H1 (cell line): ENCODE measurements at regions not wholly inside any gene's neighbourhood (a gene's known extent, or its start where the extent isn't known, plus 50 kb on each side); places are given as distances from the start of the nearest gene placed in this dataset.

Experiments used
- CTCF ChIA-PET: fragments of 300-600 bp; sonication (Branson Sonifier 250); formaldehyde crosslinking; loops from one replicate; lab custom pipeline; 2021; ENCODE audit not compliant: partially characterized antibody; lab: Charles Lee
- POLR2A ChIA-PET: fragments of 300-600 bp; sonication (Branson Sonifier 250); formaldehyde crosslinking; loops from one replicate; lab custom pipeline; 2021; ENCODE audit warnings: inconsistent platforms; ENCODE audit not compliant: partially characterized antibody; lab: Charles Lee
- DNase-seq, 2 experiments: peaks; one replicate each; pipeline versions ENCODE4 v3.0.0 to v3.0.0-alpha.2; 2010 to 2022; ENCODE audit warnings: low spot score in 2 of 2, low read depth in 1 of 2, mixed read lengths in 1 of 2
- FAIRE-seq: peaks from 2 replicates; lab custom pipeline; 2011; peaks lifted over from hg19 to GRCh38; lab: Jason Lieb, UNC
- H2AFZ ChIP-seq: 2 replicates; pipeline ENCODE4 v1.8.1; 2012; ENCODE audit warnings: low read length, inconsistent platforms
- H2AK5ac ChIP-seq: 2 replicates; pipeline ENCODE4 v1.6.1; 2013; ENCODE audit warnings: low read depth, low read length
- H2BK120ac ChIP-seq: replicated peaks from 2 replicates; pipeline ENCODE3; 2013; ENCODE audit warnings: low read depth, low read length, inconsistent platforms
- H2BK12ac ChIP-seq: 2 replicates; pipeline ENCODE4 v1.6.1; 2013; ENCODE audit warnings: low read depth, low read length
- H2BK15ac ChIP-seq: 2 replicates; pipeline ENCODE4 v1.6.1; 2013; ENCODE audit warnings: low read length
- H2BK20ac ChIP-seq: 2 replicates; pipeline ENCODE4 v1.6.1; 2013; ENCODE audit warnings: low read length
- H2BK5ac ChIP-seq: 2 replicates; pipeline ENCODE4 v1.6.1; 2013; ENCODE audit warnings: low read depth, low read length
- H3K14ac ChIP-seq: 2 replicates; pipeline ENCODE4 v1.6.1; 2013; ENCODE audit warnings: inconsistent platforms; ENCODE audit not compliant: insufficient read length
- H3K18ac ChIP-seq: 2 replicates; pipeline ENCODE4 v1.6.1; 2013; ENCODE audit warnings: low read length; ENCODE audit errors: extremely low read depth
- H3K23ac ChIP-seq: 2 replicates; pipeline ENCODE4 v1.6.1; 2013; ENCODE audit warnings: inconsistent platforms; ENCODE audit not compliant: insufficient read length
- H3K23me2 ChIP-seq: 2 replicates; pipeline ENCODE4 v1.6.1; 2013; ENCODE audit warnings: low read depth, low read length
- H3K27ac ChIP-seq: 2 replicates; pipeline ENCODE4 v1.6.1; 2011; ENCODE audit warnings: low read depth, low read length, inconsistent platforms
- H3K27me3 ChIP-seq, 4 experiments: replicated peaks in 1 of 4; 1 replicate in 1 of 4; 2 replicates in 3 of 4; pipeline versions ENCODE4 v1.6.1 to v1.8.1; 2011 to 2013; ENCODE audit warnings: low read length in 3 of 4, mild to moderate bottlenecking in 3 of 4, inconsistent platforms in 2 of 4, mixed read lengths in 2 of 4, moderate library complexity in 1 of 4; ENCODE audit not compliant: control insufficient read depth in 3 of 4, insufficient read depth in 3 of 4; ENCODE audit errors: extremely low read depth in 1 of 4
- H3K36me3 ChIP-seq, 4 experiments: 2 replicates each; pipeline versions ENCODE4 v1.6.1 to v1.8.1; 2011 to 2013; ENCODE audit warnings: mild to moderate bottlenecking in 4 of 4, low read length in 3 of 4, moderate library complexity in 2 of 4, control low read depth in 1 of 4, inconsistent platforms in 1 of 4; ENCODE audit not compliant: insufficient read depth in 4 of 4, control insufficient read depth in 2 of 4
- H3K4ac ChIP-seq: replicated peaks from 2 replicates; pipeline ENCODE3; 2013; ENCODE audit warnings: low read length, low read depth, mixed read lengths, inconsistent platforms; ENCODE audit not compliant: insufficient read length
- H3K4me1 ChIP-seq, 4 experiments: replicated peaks in 1 of 4; 1 replicate in 1 of 4; 2 replicates in 3 of 4; pipeline versions ENCODE4 v1.6.1 to v1.8.1; 2011 to 2013; ENCODE audit warnings: low read length in 3 of 4, inconsistent platforms in 2 of 4, mixed read lengths in 1 of 4; ENCODE audit not compliant: insufficient read depth in 4 of 4, control insufficient read depth in 3 of 4
- H3K4me2 ChIP-seq, 2 experiments: 2 replicates each; pipeline versions ENCODE4 v1.6.1 to v1.8.1; 2011 to 2013; ENCODE audit warnings: low read depth in 2 of 2, low read length in 2 of 2, control low read depth in 1 of 2, inconsistent platforms in 1 of 2, mild to moderate bottlenecking in 1 of 2; ENCODE audit not compliant: insufficient read depth in 1 of 2
- H3K4me3 ChIP-seq, 4 experiments: fragments of 200-600, 300-600 bp in 1 of 4; sonication (generic), shearing (Covaris generic), sonication (Bioruptor Twin) in 1 of 4; 2 replicates each; pipeline versions ENCODE4 v1.5.1 to v1.8.1; 2011 to 2016; ENCODE audit warnings: low read length in 4 of 4, low read depth in 3 of 4, control low read depth in 2 of 4, inconsistent platforms in 2 of 4, mild to moderate bottlenecking in 2 of 4, mixed read lengths in 1 of 4, moderate library complexity in 1 of 4; ENCODE audit not compliant: insufficient read depth in 2 of 4; ENCODE audit errors: extremely low read depth in 1 of 4
- H3K56ac ChIP-seq: replicated peaks from 2 replicates; pipeline ENCODE3; 2013; ENCODE audit warnings: low read depth, mild to moderate bottlenecking, mixed read lengths, low read length, inconsistent platforms; ENCODE audit not compliant: insufficient read length
- H3K79me1 ChIP-seq: 2 replicates; pipeline ENCODE4 v1.6.1; 2013; ENCODE audit warnings: low read depth, low read length, control low read depth
- H3K79me2 ChIP-seq, 2 experiments: 2 replicates each; pipeline versions ENCODE4 v1.6.1 to v1.8.1; 2012 to 2013; ENCODE audit warnings: low read length in 2 of 2, mild to moderate bottlenecking in 2 of 2, inconsistent platforms in 1 of 2; ENCODE audit not compliant: insufficient read depth in 2 of 2, control insufficient read depth in 1 of 2
- H3K9ac ChIP-seq, 4 experiments: replicated peaks in 1 of 4; 1 replicate in 1 of 4; 2 replicates in 3 of 4; pipeline versions ENCODE4 v1.6.1 to v1.8.1; 2011 to 2013; ENCODE audit warnings: low read depth in 3 of 4, low read length in 3 of 4, control low read depth in 2 of 4, mild to moderate bottlenecking in 2 of 4, moderate library complexity in 2 of 4, inconsistent platforms in 1 of 4; ENCODE audit errors: extremely low read depth in 1 of 4
- H3K9me3 ChIP-seq, 2 experiments: 2 replicates each; pipeline versions ENCODE4 v1.6.1 to v1.8.1; 2012 to 2013; ENCODE audit warnings: mild to moderate bottlenecking in 2 of 2, moderate library complexity in 2 of 2, control low read depth in 1 of 2, inconsistent platforms in 1 of 2, low read depth in 1 of 2, low read length in 1 of 2, mixed read lengths in 1 of 2; ENCODE audit not compliant: insufficient read depth in 2 of 2
- H4K20me1 ChIP-seq, 2 experiments: replicated peaks in 1 of 2; 2 replicates each; pipeline versions ENCODE3 to v1.8.1; 2011 to 2013; ENCODE audit warnings: inconsistent platforms in 2 of 2, low read length in 2 of 2, mild to moderate bottlenecking in 1 of 2; ENCODE audit not compliant: insufficient read depth in 2 of 2, control insufficient read depth in 1 of 2
- H4K5ac ChIP-seq: 2 replicates; pipeline ENCODE4 v1.6.1; 2013; ENCODE audit warnings: low read length, low read depth, mixed read lengths, inconsistent platforms; ENCODE audit not compliant: insufficient read length
- H4K8ac ChIP-seq: 2 replicates; pipeline ENCODE4 v1.8.0; 2013; ENCODE audit warnings: mild to moderate bottlenecking, moderate library complexity, low read length, inconsistent platforms; ENCODE audit not compliant: insufficient read depth; ENCODE audit errors: extremely low read depth
- H4K91ac ChIP-seq: replicated peaks from 2 replicates; pipeline ENCODE3; 2013; ENCODE audit warnings: low read length, mixed read lengths, inconsistent platforms; ENCODE audit not compliant: insufficient read length
- BRCA1 ChIP-seq: IDR thresholded peaks from 2 replicates; pipeline ENCODE4 v1.6.1; 2012; ENCODE audit warnings: low read depth, low read length, improper control_type of control experiment
- EZH2 ChIP-seq: fragments of 200-600 bp; sonication (generic); IDR thresholded peaks from 2 replicates; pipeline ENCODE4 v1.7.1; 2012; ENCODE audit warnings: low read depth, mild to moderate bottlenecking, moderate library complexity, low read length, inconsistent platforms; ENCODE audit not compliant: severe bottlenecking
- FOSL1 ChIP-seq: IDR thresholded peaks from 2 replicates; pipeline ENCODE4 v1.6.1; 2011; ENCODE audit warnings: mild to moderate bottlenecking, low read depth, low read length, moderate library complexity; ENCODE audit not compliant: insufficient read depth
- GTF2F1 ChIP-seq: IDR thresholded peaks from 2 replicates; pipeline ENCODE4 v1.6.1; 2012; ENCODE audit warnings: low read depth, low read length, improper control_type of control experiment, borderline replicate concordance
- KDM5A ChIP-seq: fragments of 200-600 bp; IDR thresholded peaks from 2 replicates; pipeline ENCODE4 v1.7.1; 2012; ENCODE audit warnings: mild to moderate bottlenecking, low read length, inconsistent platforms, mixed read lengths
- RNF2 ChIP-seq: fragments of 200-900, 300-1000 bp; sonication (generic); IDR thresholded peaks from 2 replicates; pipeline ENCODE4 v1.7.1; 2016; ENCODE audit warnings: borderline replicate concordance, low read depth, mild to moderate bottlenecking, antibody characterized with exemption, low read length; ENCODE audit not compliant: poor library complexity, severe bottlenecking; ENCODE audit errors: missing control alignments
- SP1 ChIP-seq: IDR thresholded peaks from 2 replicates; pipeline ENCODE4 v1.6.1; 2011; ENCODE audit warnings: low read depth, low read length
- TAF7 ChIP-seq: optimal IDR thresholded peaks from 2 replicates; pipeline ENCODE3; 2011; ENCODE audit warnings: low read depth, mild to moderate bottlenecking, inconsistent platforms, low read length, moderate library complexity, borderline replicate concordance
- WGBS, 2 experiments: shearing (Covaris generic) in 1 of 2; methylation state at CpG; one replicate each; pipeline versions ENCODE4 v1.1.6 to v1.1.7; 2013 to 2015; ENCODE audit warnings: low lambda C conversion rate in 2 of 2, mixed read lengths in 2 of 2, inconsistent platforms in 1 of 2, low coverage in 1 of 2, missing lambda C conversion rate in 1 of 2; ENCODE audit not compliant: insufficient replicate concordance in 2 of 2, insufficient coverage in 1 of 2, insufficient read length in 1 of 2; ENCODE audit errors: extremely low coverage in 1 of 2, missing lambda C conversion rate in 1 of 2; 5-methylcytosine and 5-hydroxymethylcytosine counted together
- TF ChIP-seq, protein P1 (sequence below): IDR thresholded peaks from 2 replicates; pipeline ENCODE4 v1.6.1; 2011; ENCODE audit warnings: low read length, improper control_type of control experiment

- TF ChIP-seq RNF2 (no peak), SP1 (no peak), FOSL1 (no peak), GTF2F1 (no peak), KDM5A (no peak), TAF7 (no peak), BRCA1 (no peak), EZH2 (no peak)
- TF ChIP-seq, protein P1, sequence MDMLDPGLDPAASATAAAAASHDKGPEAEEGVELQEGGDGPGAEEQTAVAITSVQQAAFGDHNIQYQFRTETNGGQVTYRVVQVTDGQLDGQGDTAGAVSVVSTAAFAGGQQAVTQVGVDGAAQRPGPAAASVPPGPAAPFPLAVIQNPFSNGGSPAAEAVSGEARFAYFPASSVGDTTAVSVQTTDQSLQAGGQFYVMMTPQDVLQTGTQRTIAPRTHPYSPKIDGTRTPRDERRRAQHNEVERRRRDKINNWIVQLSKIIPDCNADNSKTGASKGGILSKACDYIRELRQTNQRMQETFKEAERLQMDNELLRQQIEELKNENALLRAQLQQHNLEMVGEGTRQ, result no peak
- TF ChIP-seq, all 59 proteins: peak for 0
- Histone ChIP-seq H4K91ac (no peak overlapping the region), H2BK15ac (no peak overlapping the region), H3K56ac (no peak overlapping the region), H3K4me2 (no peak overlapping the region), H3K23me2 (no peaks in the 10 kb centered on the region), H2BK120ac (no peak overlapping the region), H3K9me3 (no peaks in the 10 kb centered on the region), H3K27me3 (no peaks in the 10 kb centered on the region), H2AFZ (no peak overlapping the region), H3K79me2 (no peaks in the 10 kb centered on the region), H3K4ac (no peak overlapping the region), H2BK20ac (no peak overlapping the region), H3K4me1 (no peaks in the 10 kb centered on the region), H3K18ac (no peak overlapping the region), H3K23ac (no peak overlapping the region), H3K4me3 (no peak overlapping the region), H2BK12ac (no peak overlapping the region), H4K5ac (no peak overlapping the region), H2BK5ac (no peak overlapping the region), H4K20me1 (no peaks in the 10 kb centered on the region), H3K27ac (no peak overlapping the region), H2AK5ac (no peak overlapping the region), H3K9ac (no peak overlapping the region), H3K79me1 (no peaks in the 10 kb centered on the region), H3K36me3 (no peaks in the 10 kb centered on the region), H4K8ac (no peak overlapping the region), H3K14ac (no peak overlapping the region)
- WGBS, 2 experiments, result 98% methylated on average over 2 of the region's 2 CpGs; no CpG with 5 or more reads in 1 of the 2 experiments
- POLR2A ChIA-PET, result no interaction called here
- FAIRE-seq, result no peak
- CTCF ChIA-PET, result no interaction called here
- no peak for DNase-seq
These were observed 302.4 kb upstream of the GIMD1 start for GRCh38 chr4:106670976-106671375.
